ENCODE measurements at regions not wholly inside any gene's neighbourhood (a gene's known extent, or its start where the extent isn't known, plus 50 kb on each side); places are given as distances from the start of the nearest gene placed in this dataset.
"Not testable (repeated sequence)": the region's sequence is repeated elsewhere in the genome, so short reads cannot be mapped to it uniquely, and the experiment has no call there.

GRCh38 chr2:208673631-208674030 is 267.0 kb downstream of the PTH2R start:
- no peaks in the 10 kb centered on the region for H3K36me3 ChIP-seq (ENCODE audit: low read depth)
- H3K9me3 ChIP-seq (ENCODE audit: severe bottlenecking): no peaks in the 10 kb centered on the region
- no peak for ATAC-seq (ENCODE audit: low read depth)
- no peak overlapping the region for H3K4me3 ChIP-seq (ENCODE audit: severe bottlenecking)
- H3K27me3 ChIP-seq (ENCODE audit: insufficient read depth, poor library complexity, severe bottlenecking): no peaks in the 10 kb centered on the region
- no peak overlapping the region for H3K27ac ChIP-seq (ENCODE audit: poor library complexity, severe bottlenecking)
- DNase-seq (ENCODE audit: low spot score): no peak
- no peaks in the 10 kb centered on the region for H3K4me1 ChIP-seq (ENCODE audit: insufficient read depth, poor library complexity, severe bottlenecking)
- TF ChIP-seq, protein P1, sequence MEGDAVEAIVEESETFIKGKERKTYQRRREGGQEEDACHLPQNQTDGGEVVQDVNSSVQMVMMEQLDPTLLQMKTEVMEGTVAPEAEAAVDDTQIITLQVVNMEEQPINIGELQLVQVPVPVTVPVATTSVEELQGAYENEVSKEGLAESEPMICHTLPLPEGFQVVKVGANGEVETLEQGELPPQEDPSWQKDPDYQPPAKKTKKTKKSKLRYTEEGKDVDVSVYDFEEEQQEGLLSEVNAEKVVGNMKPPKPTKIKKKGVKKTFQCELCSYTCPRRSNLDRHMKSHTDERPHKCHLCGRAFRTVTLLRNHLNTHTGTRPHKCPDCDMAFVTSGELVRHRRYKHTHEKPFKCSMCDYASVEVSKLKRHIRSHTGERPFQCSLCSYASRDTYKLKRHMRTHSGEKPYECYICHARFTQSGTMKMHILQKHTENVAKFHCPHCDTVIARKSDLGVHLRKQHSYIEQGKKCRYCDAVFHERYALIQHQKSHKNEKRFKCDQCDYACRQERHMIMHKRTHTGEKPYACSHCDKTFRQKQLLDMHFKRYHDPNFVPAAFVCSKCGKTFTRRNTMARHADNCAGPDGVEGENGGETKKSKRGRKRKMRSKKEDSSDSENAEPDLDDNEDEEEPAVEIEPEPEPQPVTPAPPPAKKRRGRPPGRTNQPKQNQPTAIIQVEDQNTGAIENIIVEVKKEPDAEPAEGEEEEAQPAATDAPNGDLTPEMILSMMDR (IDR thresholded peaks at IDR 0.05; ENCODE audit: poor library complexity, severe bottlenecking): no peak

DNA sequence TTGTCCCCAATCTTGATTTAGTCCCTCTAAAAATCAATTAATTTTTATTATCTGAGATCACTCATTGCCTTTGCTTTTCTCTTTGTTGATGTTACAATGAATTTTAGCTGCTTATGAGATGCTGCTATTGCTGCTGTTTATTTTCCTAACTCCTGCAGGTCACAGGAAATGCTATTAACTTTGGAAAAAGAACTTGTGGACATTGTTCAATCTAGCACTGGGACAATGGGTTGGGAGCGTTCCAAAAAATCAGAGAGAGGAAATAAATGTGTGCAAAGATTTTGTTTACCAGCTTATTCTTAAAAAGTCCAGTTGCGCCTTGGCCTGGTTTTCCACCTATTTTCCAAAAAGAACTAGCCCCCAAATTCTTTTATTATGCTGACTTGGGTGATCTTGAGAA is 268.3 kb downstream of the PTH2R start:
- no peak overlapping the region for H3K27ac ChIP-seq (ENCODE audit: poor library complexity, severe bottlenecking)
- H3K36me3 ChIP-seq (ENCODE audit: low read depth): no peaks in the 10 kb centered on the region
- DNase-seq (ENCODE audit: low spot score) (no peak), ATAC-seq (ENCODE audit: low read depth) (no peak)
- H3K9me3 ChIP-seq (ENCODE audit: severe bottlenecking): no peaks in the 10 kb centered on the region
- no peaks in the 10 kb centered on the region for H3K27me3 ChIP-seq (ENCODE audit: insufficient read depth, poor library complexity, severe bottlenecking)
- TF ChIP-seq, protein P1 (IDR thresholded peaks at IDR 0.05; ENCODE audit: poor library complexity, severe bottlenecking): no peak
- no peaks in the 10 kb centered on the region for H3K4me1 ChIP-seq (ENCODE audit: insufficient read depth, poor library complexity, severe bottlenecking)
- no peak overlapping the region for H3K4me3 ChIP-seq (ENCODE audit: severe bottlenecking)

DNA sequence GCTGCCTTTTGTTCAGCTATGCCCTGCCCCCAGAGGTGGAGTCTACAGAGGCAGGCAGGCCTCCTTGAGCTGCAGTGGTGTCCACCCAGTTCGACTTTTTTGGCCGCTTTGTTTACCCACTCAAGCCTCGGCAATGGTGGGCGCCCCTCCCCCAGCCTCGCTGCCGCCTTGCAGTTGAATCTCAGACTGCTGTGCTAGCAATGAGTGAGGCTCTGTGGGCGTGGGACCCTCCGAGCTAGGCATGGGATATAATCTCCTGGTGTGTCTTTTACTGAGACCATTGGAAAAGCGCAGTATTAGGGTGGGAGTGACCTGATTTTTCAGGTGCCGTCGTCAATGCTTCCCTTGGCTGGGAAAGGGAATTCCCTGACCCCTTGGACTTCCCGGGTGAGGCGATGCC is 279.3 kb downstream of the PTH2R start:
- H3K4me3 ChIP-seq (ENCODE audit: severe bottlenecking); ATAC-seq (ENCODE audit: low read depth): not testable (repeated sequence)

GRCh38 chr2:208686665-208687064 is 280.1 kb downstream of the PTH2R start:
- no peaks in the 10 kb centered on the region for H3K9me3 ChIP-seq (ENCODE audit: severe bottlenecking)
- no peak for ATAC-seq (ENCODE audit: low read depth)
- DNase-seq (ENCODE audit: low spot score): no peak
- TF ChIP-seq, protein P1 (IDR thresholded peaks at IDR 0.05; ENCODE audit: poor library complexity, severe bottlenecking): no peak
- H3K27ac ChIP-seq (ENCODE audit: poor library complexity, severe bottlenecking): no peak overlapping the region
- no peaks in the 10 kb centered on the region for H3K27me3 ChIP-seq (ENCODE audit: insufficient read depth, poor library complexity, severe bottlenecking)
- H3K36me3 ChIP-seq (ENCODE audit: low read depth): no peaks in the 10 kb centered on the region
- H3K4me3 ChIP-seq (ENCODE audit: severe bottlenecking): no peak overlapping the region
- no peaks in the 10 kb centered on the region for H3K4me1 ChIP-seq (ENCODE audit: insufficient read depth, poor library complexity, severe bottlenecking)

More for the DNA sequence above, 279.3 kb downstream of the PTH2R start:
- not testable (repeated sequence) for H3K27me3 ChIP-seq (ENCODE audit: insufficient read depth, poor library complexity, severe bottlenecking); DNase-seq (ENCODE audit: low spot score); H3K9me3 ChIP-seq (ENCODE audit: severe bottlenecking); H3K27ac ChIP-seq (ENCODE audit: poor library complexity, severe bottlenecking); H3K36me3 ChIP-seq (ENCODE audit: low read depth); H3K4me1 ChIP-seq (ENCODE audit: insufficient read depth, poor library complexity, severe bottlenecking)

GRCh38 chr2:208687720-208688119 is 281.1 kb downstream of the PTH2R start:
- not testable (repeated sequence) for H3K4me3 ChIP-seq (ENCODE audit: severe bottlenecking); H3K27me3 ChIP-seq (ENCODE audit: insufficient read depth, poor library complexity, severe bottlenecking); H3K4me1 ChIP-seq (ENCODE audit: insufficient read depth, poor library complexity, severe bottlenecking); H3K27ac ChIP-seq (ENCODE audit: poor library complexity, severe bottlenecking); DNase-seq (ENCODE audit: low spot score); ATAC-seq (ENCODE audit: low read depth); H3K9me3 ChIP-seq (ENCODE audit: severe bottlenecking); H3K36me3 ChIP-seq (ENCODE audit: low read depth)

DNA sequence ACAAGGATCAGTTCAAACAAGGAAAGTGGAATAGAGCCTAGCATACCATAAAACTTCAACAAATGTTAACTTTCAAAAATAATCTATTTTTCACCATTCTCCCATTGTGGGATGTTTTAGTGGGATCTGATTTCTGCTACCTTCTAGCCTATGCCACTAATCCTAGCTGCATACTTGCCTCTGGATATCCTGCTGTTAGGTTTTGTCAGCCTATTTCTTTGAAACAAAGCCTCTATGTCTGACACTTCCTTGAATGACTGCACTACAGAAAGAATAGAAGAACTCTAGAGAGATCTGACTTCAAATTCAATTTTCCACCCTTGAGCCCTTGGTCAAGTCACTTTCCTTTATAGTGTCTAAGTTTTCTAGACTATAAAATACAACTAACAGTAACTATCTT is 291.5 kb downstream of the PTH2R start:
- no peak for DNase-seq (ENCODE audit: low spot score)

More for the DNA sequence above, 291.5 kb downstream of the PTH2R start:
- ATAC-seq (ENCODE audit: low read depth): no peak
- H3K4me1 ChIP-seq (ENCODE audit: insufficient read depth, poor library complexity, severe bottlenecking): no peaks in the 10 kb centered on the region
- no peak overlapping the region for H3K4me3 ChIP-seq (ENCODE audit: severe bottlenecking)
- H3K27me3 ChIP-seq (ENCODE audit: insufficient read depth, poor library complexity, severe bottlenecking): no peaks in the 10 kb centered on the region
- TF ChIP-seq, protein P1 (IDR thresholded peaks at IDR 0.05; ENCODE audit: poor library complexity, severe bottlenecking): no peak
- no peaks in the 10 kb centered on the region for H3K36me3 ChIP-seq (ENCODE audit: low read depth)
- no peak overlapping the region for H3K27ac ChIP-seq (ENCODE audit: poor library complexity, severe bottlenecking)
- H3K9me3 ChIP-seq (ENCODE audit: severe bottlenecking): no peaks in the 10 kb centered on the region

Measured in RWPE2 (cell line).